Colon (tissue), 2 donors: ENCODE measurements at regions not wholly inside any gene's neighbourhood (a gene's known extent, or its start where the extent isn't known, plus 50 kb on each side); places are given as distances from the start of the nearest gene placed in this dataset.
"Not testable (repeated sequence)": the region's sequence is repeated elsewhere in the genome, so short reads cannot be mapped to it uniquely, and the experiment has no call there.

Source experiments
- FAIRE-seq: peaks from 2 replicates; lab custom pipeline; 2012; peaks lifted over from hg19 to GRCh38; lab: Jason Lieb, UNC
- donor health status: control.
- donor health status: control.

- no peak for FAIRE-seq
Measured at GRCh38 chr3:182261041-182261440, 532.3 kb upstream of the ATP11B start.

- no peak for FAIRE-seq
Measured at GRCh38 chr3:182268711-182269110, 524.6 kb upstream of the ATP11B start.

- FAIRE-seq = no peak
Measured at GRCh38 chr3:182276512-182276911, 516.8 kb upstream of the ATP11B start.

- no peak for FAIRE-seq
Measured at GRCh38 chr3:182284793-182285192, 508.5 kb upstream of the ATP11B start.

- no peak for FAIRE-seq
Measured at GRCh38 chr3:182292591-182292990, 500.7 kb upstream of the ATP11B start.

- FAIRE-seq = no peak
Measured at GRCh38 chr3:182294256-182294655, 499.0 kb upstream of the ATP11B start.

GRCh38 chr3:182294696-182295095 is 498.6 kb upstream of the ATP11B start:
- no peak for FAIRE-seq

- no peak for FAIRE-seq
Measured at GRCh38 chr3:182300266-182300665, 493.0 kb upstream of the ATP11B start.

GRCh38 chr3:182303169-182303568 is 490.1 kb upstream of the ATP11B start:
- FAIRE-seq = no peak

- no peak for FAIRE-seq
Measured at GRCh38 chr3:182305881-182306665, 487.2 kb upstream of the ATP11B start.

- no peak for FAIRE-seq
Measured at GRCh38 chr3:182308328-182308727, 485.0 kb upstream of the ATP11B start.

GRCh38 chr3:182309120-182309519 is 484.2 kb upstream of the ATP11B start:
- no peak for FAIRE-seq

- FAIRE-seq = no peak
Measured at GRCh38 chr3:182315313-182315712, 478.0 kb upstream of the ATP11B start.

GRCh38 chr3:182323126-182323700 is 470.1 kb upstream of the ATP11B start:
- no peak for FAIRE-seq

GRCh38 chr3:182323898-182324297 is 469.4 kb upstream of the ATP11B start:
- FAIRE-seq = no peak

GRCh38 chr3:182325213-182325950 is 467.9 kb upstream of the ATP11B start:
- no peak for FAIRE-seq

GRCh38 chr3:182327196-182327681 is 466.1 kb upstream of the ATP11B start:
- no peak for FAIRE-seq

- FAIRE-seq = no peak
Measured at GRCh38 chr3:182330646-182331045, 462.7 kb upstream of the ATP11B start.

- no peak for FAIRE-seq
Measured at GRCh38 chr3:182331341-182331740, 462.0 kb upstream of the ATP11B start.

GRCh38 chr3:182342252-182342651 is 451.1 kb upstream of the ATP11B start:
- no peak for FAIRE-seq

GRCh38 chr3:182344026-182344425 is 449.3 kb upstream of the ATP11B start:
- not testable (repeated sequence) for FAIRE-seq

GRCh38 chr3:182349051-182349450 is 444.3 kb upstream of the ATP11B start:
- FAIRE-seq = no peak

- no peak for FAIRE-seq
Measured at GRCh38 chr3:182349951-182350517, 443.3 kb upstream of the ATP11B start.
